ENCODE measurements at regions not wholly inside any gene's neighbourhood (a gene's known extent, or its start where the extent isn't known, plus 50 kb on each side); places are given as distances from the start of the nearest gene placed in this dataset.
"Not testable (repeated sequence)": the region's sequence is repeated elsewhere in the genome, so short reads cannot be mapped to it uniquely, and the experiment has no call there.

DNA sequence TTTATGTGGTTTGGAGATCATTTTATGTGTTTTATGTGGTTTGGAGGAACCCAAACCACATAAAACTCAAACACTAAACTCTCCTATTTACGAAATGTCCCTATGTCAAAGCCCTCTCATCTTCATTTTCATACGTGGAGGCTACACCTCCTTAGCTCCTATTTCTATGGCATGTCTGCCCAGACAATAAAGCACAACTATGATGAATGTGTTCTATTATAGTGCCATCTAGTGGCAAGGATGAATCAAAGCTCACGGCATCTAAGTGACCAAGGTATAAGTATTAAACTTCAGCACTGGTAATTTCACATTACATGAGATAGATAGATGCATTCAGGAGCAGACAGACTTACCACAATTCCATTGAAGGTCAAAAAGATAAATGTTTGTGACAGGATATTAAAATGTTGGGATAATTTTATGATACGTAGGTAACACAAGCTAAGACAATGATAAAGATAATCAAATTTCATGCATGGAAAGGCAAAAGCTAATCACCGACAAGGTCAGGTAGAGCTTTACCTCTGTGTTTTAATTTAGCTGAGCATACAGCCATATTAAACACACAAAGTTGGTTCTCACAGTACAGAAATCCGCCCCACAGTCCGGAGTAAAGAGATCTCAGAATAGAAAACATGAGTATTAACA lies 130.6 kb upstream of the FHIT start:
- peak; percentile 2 for DNase-seq

DNA sequence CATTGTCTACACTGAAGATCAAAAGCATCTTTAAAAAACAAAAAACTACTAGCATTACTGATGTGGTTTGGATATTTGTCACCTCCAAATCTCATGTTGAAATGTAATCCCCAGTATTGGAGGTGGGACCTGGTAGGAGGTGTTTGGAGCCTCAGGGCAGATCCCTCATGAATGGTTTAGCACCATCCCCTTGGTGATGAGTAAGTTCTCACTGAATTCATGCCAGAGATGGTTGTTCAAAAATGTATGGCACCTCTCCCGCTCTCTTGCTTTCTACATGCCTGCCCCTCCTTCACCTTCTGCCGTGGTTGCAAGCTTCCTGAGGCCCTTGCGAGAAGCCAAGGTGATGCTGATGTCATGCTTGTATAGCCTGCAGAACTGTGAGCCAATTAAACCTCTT lies 136.6 kb upstream of the FHIT start:
- no peak for DNase-seq

DNA sequence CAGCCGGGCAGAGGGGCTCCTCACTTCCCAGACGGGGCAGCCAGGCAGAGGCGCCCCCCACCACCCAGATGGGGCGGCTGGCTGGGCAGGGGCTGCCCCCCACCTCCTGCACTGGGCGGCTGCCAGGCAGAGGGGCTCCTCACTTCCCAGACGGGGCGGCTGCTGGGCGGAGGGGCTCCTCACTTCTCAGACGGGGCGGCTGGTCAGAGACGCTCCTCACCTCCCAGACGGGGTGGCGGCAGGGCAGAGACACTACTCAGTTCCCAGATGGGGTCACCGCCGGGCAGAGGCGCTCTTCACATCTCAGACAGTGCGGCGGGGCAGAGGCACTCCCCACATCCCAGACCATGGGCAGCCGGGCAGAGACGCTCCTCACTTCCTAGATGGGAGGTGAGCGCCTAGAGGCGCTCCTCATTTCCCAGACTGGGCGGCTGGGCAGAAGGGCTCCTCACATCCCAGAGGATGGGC lies 142.3 kb upstream of the FHIT start:
- not testable (repeated sequence) for DNase-seq

DNA sequence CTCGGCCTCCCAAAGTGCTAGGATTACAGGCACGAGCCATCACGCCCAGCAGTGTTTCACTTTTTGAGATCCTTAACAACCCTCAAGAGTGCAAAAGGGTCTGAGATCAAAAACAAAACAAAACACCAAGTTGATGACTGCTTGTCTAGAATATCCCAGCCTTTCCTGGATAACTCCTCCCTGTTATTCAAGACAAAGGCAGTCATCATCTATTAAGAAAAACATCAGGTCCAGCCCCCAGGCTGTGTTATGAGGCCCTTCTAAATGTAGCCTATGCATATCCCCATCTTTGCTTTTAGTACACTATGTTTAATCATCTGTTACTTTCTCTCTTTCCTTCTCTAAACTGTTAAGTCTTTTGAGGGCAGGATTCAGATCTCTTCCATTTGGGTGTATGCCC lies 150.1 kb upstream of the FHIT start:
- no peak for DNase-seq

DNA sequence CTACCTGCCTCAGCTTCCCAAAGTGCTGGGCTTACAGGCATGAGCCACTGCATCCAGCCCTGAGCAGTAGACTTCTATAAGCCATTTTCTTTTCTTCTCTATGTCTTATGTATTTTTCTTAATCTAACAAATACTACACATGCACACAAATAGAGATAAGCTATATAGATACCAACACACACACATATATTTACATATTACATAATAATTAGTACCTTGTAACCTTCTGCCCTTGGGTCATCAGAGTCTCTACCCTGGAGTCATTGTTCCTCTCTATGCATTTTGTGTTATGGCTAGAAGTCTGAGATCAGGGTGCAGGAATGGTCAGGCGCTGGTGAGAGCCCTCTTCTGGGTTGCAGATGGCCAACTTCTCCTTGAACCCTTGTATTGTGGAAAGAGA lies 154.0 kb upstream of the PTPRG start:
- DNase-seq: no peak

DNA sequence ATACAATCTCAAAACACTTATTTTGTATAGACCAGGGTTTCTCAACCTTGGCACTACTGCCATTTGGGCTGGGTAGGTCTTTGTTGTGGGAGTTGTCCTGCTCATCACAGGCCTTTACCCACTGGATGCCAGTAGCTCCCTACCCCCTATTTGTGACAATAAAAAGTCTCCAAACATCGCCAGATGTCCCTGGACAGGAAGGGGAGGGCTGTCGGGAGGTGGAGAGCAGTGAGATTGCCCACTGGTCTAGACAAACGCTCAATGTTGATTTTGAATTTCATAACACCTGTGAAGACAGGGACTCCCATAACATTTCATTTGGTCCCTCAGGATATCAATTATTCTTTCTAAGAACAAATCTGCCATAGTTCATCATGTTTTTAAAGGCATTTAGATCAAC lies 151.7 kb upstream of the PTPRG start:
- DNase-seq: no peak

DNA sequence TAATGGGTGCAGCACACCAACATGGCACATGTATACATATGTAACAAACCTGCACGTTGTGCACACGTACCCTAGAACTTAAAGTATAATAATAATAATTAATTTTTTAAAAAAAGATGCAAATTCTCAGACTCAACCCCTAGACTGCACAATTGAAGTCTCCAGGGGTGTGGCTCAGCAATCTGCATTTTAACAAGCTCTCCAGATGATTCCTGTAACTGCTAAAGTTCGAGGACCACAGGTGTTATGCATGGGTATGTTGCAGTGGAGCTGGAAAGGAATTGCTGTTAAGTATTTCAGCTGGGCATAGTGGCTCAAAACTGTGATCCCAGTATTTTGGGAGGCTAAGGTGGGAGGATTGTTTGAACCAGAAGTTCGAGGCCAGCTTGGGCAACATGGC lies 151.0 kb upstream of the PTPRG start:
- not testable (repeated sequence) for DNase-seq

DNA sequence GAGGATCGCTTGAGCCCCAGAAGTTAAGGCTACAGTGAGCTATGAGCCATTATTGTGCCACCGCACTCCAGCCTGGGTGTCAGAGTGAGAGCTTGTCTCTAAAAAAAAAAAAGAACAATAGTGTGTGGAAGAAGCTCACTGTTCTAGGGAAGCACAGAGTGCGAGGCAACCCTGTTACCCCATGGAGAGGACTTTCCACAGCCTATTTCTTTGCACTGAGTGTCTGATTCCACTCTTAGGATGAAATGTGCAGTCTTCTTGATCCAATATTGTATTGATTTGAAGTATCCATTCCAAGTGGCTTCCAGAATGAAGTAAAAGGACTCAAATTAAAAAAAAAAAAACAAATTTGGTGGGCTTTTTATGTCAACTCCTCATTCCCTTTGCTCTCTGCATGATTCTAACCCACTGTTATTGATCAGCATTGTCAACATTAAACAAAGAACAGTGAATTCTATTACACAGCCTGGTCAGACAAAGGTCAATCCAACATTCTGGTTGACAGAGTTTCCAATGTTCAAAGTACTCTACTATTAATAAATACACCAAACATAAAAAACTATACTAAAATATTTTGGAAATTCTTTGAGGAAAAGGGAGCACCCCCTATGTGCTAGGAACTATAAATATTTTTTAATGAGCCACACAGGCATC lies 150.2 kb upstream of the PTPRG start:
- no peak for DNase-seq

DNA sequence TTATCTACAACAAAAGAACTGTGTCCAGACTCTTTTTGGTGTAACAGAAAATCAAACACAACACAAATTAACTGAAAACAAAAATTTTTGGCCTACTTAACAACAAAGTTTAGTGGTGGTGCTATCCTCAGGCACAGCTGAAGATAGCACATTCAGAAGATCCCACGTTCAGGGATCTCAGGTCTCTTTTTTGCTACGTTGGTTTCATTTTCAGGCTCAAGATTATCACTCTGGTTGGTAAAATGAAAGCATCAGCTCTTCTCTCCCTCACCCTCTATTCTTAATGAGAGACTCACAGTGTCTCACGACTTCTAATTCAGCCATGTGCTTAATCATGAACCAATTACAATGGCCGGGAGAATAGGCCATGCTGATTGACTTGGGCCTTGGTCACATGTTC lies 146.9 kb upstream of the PTPRG start:
- no peak for DNase-seq

DNA sequence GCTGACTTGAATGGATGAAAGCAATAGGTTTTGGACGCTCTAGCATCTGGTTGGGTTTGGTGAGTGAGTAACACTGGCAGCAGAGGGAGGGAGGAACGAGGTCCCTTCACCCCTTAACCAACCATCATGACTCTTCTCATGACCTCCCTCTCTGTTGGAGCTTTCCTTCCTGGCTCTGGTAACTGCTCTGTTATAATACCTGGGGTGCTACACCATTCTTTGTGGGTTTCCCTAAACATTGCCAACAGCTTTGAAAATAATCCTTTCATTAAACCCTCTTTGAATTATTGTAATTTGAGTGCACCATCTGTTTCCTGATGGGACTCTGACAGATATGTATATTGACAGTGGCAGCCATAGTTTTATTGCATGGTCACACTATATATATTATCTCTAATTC lies 146.2 kb upstream of the PTPRG start:
- no peak for DNase-seq

DNA sequence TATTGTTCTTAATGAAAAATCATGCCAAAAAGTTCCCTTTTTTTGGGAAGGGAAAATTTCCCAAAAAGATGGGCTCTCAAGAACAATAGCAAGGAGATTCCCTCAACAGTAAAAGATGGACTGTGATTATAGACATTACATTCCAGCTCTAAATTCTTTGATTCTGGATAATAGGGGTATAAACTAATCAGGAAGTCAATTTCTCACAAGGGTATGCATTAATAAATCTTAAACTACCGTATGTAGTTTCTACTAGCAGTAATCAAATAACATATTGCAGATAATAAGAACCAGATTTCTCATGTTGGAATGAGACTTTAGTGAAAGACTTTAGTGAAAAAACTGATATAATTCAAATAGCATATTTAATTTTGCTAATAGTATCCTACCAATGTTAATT lies 144.8 kb upstream of the PTPRG start:
- DNase-seq: no peak

DNA sequence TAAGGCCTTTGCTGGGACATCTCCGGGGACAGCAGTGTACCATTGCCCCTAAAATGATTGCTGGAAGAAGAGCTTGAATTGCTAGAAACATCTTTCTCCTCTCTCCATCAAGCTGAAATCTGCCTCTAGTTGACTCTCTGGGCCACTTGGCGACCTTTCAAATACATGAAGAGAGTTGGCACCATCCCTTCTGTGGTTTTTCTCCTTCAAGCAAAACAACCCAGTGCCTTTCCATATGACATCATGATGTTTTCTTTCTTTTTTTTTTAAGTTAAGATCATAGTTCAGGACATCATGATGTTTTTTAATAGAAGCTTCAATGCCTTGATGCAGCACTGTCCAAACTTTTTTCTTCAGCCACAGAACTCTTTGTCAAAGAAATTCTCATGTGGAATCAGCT lies 144.0 kb upstream of the PTPRG start:
- DNase-seq: no peak

DNA sequence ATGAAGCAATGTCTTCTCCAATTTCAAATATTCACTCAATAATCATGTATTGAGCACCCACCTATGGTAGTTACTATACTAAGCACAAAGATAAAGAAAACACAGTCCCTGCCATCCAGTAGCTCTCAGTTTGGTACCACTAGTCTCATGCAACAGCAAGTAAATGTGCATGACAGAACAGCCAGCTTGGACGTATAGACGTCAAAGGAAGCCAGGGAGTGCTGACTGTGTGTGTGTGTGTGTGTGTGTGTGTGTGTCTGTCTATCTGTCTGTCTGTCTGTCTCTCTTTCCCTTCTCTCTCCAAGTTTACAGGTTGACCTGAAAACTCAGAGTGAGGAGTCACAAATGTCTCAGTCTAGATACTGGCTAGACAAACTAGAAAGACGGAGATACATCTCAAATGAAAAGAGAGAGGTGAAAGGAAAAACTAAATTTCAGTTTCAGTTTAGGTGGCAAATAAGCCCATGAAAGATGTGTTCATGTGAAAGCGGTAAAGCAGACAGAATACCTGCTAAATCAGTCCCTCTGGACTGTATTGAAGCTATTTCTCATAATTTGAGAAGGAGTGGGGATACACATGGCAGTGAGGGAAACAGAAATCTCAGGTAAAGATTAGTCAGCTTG lies 141.1 kb upstream of the PTPRG start:
- no peak for DNase-seq

DNA sequence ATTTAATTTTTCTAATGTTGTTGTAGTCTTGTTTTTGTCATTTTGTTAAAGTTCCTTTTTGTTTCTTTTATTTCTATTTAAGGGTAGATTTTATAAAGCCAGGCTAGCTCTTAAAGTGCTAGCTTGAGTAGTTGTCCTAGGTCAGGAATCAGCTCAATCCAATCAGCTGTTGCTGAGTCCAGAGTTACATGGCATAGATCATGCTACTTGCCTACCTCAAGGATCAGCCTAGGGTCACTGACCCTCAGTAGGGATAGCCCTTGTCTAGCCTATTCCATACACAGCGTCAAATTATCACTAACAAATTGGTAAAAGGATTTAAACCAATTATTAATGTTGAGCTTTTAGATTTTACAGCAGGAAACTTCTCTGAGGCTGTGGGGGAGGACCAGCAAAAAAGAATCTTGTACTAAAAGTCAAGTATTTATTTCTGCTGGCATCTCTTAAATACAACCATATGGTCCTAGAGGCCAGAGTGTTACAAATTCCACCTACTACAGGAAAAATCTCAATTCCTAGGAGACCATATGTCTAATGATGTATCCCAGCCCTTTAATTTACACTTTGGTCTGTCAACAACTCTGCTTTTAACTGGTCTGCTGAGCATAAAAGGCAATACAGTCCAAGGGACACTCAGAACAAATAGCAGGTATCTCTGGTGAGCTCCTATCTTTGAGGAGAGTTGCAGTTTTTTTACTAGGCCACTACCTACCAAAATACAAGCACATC lies 138.3 kb upstream of the PTPRG start:
- no peak for DNase-seq

DNA sequence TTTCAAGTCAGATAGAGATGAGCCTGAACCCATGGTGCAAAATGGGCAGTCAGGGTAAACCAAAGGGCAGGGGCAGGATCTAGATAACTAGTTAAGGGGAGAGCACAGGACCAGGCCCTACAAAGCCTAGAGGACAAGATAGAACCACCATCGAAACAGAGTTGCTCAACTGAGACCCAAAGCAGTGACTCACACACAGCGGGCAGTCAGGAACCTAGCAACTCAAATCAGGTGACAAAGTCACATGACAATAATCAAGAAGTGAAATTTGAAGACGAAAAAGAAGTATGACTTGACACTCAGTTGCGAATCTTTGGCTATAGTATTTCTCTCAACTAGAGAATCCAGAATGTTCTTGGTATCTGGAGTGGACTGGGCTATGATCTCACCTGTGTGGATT lies 136.0 kb upstream of the PTPRG start:
- no peak for DNase-seq

DNA sequence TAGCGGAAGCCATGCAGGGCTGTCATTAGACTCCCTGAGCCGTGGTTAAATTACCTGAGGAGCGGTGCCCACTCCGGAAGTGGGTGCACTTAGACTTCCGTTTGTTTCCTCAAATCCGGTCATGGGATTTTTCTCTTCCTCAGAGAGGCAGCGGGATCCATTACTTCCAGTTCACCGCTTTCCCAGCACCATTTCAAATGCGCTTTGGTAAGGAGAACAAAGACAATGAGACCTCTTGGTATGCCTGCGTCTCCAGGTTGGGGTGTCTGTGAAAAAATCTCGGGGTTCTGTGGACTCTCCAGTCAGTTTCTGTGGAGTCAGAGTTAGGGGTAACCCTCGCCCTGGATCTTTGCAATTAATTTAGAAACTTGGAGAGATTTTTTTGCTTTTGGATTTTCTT lies 132.3 kb upstream of the PTPRG start:
- DNase-seq: no peak

DNA sequence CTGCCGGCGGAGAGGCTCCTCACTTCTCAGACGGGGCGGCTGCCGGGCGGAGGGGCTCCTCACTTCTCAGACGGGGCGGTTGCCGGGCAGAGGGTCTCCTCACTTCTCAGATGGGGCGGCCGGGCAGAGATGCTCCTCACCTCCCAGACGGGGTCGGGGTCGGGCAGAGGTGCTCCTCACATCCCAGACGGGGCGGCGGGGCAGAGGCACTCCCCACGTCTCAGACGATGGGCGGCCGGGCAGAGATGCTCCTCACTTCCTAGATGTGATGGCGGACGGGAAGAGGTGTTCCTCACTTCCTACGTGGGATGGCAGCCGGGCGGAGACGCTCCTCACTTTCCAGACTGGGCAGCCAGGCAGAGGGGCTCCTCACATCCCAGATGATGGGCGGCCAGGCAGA lies 126.5 kb upstream of the PTPRG start:
- not testable (repeated sequence) for DNase-seq

DNA sequence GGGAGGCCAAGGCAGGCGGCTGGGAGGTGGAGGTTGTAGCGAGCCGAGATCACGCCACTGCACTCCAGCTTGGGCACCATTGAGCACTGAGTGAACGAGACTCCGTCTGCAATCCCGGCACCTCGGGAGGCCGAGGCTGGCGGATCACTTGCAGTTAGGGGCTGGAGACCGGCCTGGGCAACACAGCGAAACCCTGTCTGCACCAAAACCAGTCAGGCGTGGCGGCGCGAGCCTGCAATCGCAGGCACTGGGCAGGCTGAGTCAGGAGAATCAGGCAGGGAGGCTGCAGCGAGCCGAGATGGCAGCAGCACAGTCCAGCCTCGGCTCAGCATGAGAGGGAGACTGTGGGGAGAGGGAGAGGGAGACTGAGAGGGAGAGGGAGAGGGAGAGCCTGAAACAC lies 126.0 kb upstream of the PTPRG start:
- not testable (repeated sequence) for DNase-seq

DNA sequence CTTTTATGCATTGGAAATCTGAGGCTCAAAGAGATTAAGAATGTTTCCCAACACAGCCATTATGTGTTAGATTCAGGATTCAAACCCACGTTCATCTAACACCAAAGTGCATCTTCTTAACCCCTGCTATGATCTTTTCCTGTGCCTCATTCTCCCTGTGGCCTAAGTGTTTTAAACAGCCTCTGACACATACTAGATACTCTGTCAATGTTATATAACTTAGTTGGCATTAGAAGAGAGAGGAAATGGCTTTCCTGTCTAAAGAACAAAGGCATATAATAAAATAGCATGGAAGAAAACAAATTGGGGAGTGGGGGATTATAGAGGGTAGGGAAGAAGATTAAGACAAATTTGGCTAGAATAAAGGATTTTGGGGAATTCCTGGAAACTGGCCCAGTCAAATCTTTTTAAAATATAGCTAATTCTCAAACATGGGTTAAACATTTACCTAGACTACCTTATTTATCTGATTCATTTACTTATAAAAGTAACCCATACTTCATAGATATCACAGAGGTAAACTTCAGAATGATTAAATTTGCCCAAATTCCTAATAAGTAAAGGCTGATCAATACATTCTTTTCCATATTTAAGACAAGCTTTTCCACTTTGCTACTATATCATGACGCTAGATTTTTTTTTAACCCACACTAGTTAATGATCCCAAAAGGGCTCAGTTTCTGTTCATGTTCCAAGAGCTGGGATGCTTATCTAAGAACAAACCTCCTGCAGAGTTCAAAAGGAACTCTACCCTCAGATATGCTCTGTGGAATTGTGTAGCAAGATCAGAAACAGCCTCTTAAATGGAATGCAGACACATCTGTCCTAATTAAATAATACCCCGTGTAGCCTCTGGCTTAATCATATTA lies 122.9 kb upstream of the PTPRG start:
- no peak for DNase-seq

DNA sequence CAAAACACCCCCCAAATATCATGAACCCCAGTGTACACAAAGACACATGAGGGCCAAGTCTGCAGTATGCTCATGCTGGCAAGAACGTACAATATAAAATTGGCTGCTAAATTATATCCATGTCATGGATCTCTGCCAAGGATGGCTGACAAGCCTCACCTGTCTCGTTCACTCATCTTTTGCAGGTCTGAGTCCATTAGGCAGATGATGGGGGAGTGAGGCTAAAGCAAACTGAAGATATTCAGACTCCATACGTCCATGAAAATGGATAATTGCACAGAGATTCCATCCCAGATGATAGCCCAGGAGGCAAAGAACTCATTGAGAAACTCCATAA lies 122.3 kb upstream of the PTPRG start:
- peak; percentile 34 for DNase-seq

DNA sequence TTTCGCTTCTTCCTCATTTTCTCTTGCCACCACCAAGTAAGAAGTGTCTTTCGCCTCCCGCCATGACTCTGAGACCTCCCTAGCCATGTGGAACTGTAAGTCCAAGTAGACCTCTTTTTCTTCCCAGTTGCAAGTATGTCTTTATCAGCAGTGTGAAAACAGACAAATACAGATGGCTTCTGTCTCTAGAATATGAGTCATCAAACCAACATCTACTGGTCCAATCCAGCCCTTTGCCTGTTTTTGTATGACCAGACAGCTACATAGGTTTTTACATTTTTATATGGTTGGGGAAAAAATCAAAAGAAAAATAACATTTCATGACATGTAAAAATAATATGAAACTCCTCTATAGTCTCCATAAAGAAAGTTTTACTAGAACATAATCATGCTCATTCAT lies 118.7 kb upstream of the PTPRG start:
- DNase-seq: no peak

DNA sequence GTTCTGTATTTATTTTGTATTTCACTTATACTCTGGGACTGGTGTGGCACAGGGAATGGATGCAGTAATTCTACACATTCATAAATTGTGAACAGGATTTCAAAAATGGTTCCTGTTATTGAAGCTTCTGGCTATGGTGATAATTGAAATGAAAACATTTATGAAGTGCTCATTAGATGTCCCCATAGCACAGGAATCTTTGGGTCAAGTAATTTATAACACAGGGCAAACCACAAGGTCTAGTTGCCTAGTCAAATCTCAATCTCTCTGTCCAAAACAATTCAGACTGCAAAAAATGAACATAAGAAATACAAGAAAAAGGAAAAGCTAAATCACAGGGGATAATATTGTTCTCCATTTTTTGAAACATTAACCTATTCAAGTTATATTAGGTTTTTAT lies 117.5 kb upstream of the PTPRG start:
- DNase-seq: no peak

DNA sequence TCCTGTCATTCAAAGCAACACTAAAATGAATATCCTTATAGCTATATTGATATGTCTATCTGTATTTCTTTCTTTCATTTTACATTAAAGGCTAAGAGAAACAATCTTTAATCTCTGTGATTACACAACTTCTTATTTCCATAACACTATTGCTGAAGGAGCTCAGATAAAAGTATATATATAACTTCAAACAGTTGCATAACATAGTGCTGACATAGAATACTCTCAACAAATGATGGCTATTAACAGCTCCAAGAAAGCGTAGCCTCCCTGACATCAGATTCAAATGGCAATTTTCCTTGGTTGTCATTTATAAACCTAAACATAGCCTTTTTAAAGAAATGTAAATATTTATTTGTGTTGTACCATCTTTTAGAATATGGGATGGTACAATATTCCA lies 116.6 kb upstream of the PTPRG start:
- DNase-seq: no peak
